ENCODE measurements at regions not wholly inside any gene's neighbourhood (a gene's known extent, or its start where the extent isn't known, plus 50 kb on each side); places are given as distances from the start of the nearest gene placed in this dataset.

DNA sequence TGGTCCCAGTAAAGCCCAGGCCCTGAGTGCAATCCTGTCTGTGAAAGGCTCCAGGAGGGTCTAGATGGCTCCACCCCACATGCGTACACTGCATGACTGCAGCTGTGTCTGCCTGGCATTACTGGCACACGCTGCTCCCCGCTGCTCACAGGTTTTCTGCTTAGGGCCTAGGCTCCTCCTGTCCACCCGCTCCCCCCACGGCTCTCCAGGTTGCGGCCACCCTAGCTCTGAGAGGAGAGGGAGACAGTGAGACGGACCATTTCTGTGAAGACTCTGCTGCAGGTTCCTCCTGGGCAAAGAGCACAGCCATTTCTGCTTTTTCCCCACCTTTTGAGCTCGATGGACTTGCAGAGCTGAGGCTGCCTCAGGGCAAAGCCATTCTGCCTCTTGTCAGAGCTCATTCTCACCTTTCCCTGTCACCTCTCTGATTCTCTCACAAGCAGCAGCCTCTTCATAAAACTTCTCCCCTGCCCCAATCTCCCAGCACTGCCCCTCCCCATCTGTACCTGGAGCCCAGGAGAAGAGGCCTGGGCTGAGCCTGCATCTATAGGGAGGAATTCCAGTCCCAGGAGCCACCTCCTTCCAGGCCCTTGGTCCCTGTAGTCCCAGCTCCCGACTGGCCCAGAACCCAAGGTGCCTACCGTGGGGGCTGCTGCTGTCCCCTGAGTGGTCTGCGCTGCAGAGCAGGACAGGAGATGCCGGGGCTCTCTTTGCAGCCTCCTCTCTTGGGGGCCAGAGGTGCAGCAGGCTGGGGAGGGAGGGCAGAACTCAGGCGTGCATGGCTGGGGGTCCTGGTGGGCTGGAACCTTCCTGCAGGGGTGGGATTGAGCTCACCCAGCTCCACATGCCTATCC, 433.7 kb upstream of the B3GAT1 start:
- no peak overlapping the region for H3K4me3 ChIP-seq (replicated peaks in 1 of 3; ENCODE audit: insufficient read depth in 1 of 3, low read depth in 2 of 3, low read length in 3 of 3)
- no peaks in the 10 kb centered on the region for H3K4me1 ChIP-seq (ENCODE audit: insufficient read depth, low read length)
- no peaks in the 10 kb centered on the region for H3K9me3 ChIP-seq (ENCODE audit: low read length)
- FAIRE-seq (no peak), ATAC-seq (no peak; the same call in 2 of the 3 replicates), DNase-seq (ENCODE audit: low spot score) (no peak)
- in situ Hi-C loops (cut with HindIII; ENCODE audit: extremely low pct_ligation_motif_present, low pct_unique_long_range_greater_than_20kb) (no loop called here), intact Hi-C loops (cut with micrococcal nuclease; ENCODE audit: unreplicated experiment) (no loop called here)
- H2AFZ ChIP-seq (ENCODE audit: low read length): no peak overlapping the region
- H3K27ac ChIP-seq (ENCODE audit: extremely low read length, insufficient read depth, low read length): no peak overlapping the region
- no peaks in the 10 kb centered on the region for H4K20me1 ChIP-seq (ENCODE audit: insufficient read depth, low read length)
- H3K9ac ChIP-seq (ENCODE audit: insufficient read depth, low read depth, low read length): no peak overlapping the region
- no TSS peak for BruUV-seq (replicated peaks)
- TF ChIP-seq, protein P1, sequence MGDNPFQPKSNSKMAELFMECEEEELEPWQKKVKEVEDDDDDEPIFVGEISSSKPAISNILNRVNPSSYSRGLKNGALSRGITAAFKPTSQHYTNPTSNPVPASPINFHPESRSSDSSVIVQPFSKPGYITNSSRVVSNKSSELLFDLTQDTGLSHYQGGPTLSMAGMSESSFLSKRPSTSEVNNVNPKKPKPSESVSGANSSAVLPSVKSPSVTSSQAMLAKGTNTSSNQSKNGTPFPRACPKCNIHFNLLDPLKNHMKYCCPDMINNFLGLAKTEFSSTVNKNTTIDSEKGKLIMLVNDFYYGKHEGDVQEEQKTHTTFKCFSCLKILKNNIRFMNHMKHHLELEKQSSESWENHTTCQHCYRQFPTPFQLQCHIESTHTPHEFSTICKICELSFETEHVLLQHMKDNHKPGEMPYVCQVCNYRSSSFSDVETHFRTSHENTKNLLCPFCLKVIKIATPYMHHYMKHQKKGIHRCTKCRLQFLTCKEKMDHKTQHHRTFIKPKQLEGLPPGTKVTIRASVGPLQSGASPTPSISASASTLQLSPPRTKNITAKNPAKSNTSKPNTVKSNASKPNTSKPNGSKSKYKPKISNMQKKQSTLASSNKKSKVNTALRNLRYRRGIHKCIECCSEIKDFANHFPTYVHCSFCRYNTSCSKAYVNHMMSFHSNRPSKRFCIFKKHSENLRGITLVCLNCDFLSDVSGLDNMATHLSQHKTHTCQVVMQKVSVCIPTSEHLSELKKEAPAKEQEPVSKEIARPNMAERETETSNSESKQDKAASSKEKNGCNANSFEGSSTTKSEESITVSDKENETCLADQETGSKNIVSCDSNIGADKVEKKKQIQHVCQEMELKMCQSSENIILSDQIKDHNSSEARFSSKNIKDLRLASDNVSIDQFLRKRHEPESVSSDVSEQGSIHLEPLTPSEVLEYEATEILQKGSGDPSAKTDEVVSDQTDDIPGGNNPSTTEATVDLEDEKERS (CRISPR knock-in tag; IDR thresholded peaks at IDR 0.05): no peak
- 12% methylated on average over 3 of the region's 13 CpGs for WGBS (ENCODE audit: low lambda C conversion rate)
- peaks cover 9 to 25% of the 10 kb centered on the region in 2 experiments; a peak in 4 of 5 replicates for H3K27me3 ChIP-seq (ENCODE audit: control insufficient read depth in 1 of 2, insufficient read depth in 2 of 2, low read length in 2 of 2)
- no peaks in the 10 kb centered on the region for H3K36me3 ChIP-seq (replicated peaks in 1 of 2; ENCODE audit: control insufficient read depth in 1 of 2, insufficient read depth in 2 of 2, low read length in 2 of 2)
- ChIA-PET POLR2A (no interaction called here), CTCF (ENCODE audit: low intra/inter-chr PET ratio, low total read pairs) (no interaction called here)
- no peaks in the 10 kb centered on the region for H3K79me2 ChIP-seq (ENCODE audit: insufficient read depth, low read length)
- H3K4me2 ChIP-seq (ENCODE audit: low read depth, low read length): no peak overlapping the region

DNA sequence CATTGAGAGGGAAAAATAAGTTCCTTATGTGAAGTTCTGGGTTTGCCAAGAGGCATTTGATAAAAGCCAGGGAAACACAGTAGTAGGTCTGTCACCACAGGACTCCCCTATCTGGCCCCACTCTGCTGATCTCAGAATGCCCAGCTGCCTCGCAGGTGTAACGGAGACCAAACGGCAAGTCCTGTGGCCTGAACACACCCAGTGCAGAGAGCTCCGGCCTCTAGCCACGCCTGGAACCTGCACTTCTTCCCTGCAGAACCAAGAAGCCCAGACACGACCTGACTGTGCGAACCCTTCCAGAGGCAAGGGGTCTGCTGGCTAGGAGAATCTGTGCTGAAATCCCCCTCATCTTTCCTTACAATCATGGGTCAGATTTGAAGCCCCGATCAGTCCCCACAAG, 432.8 kb upstream of the B3GAT1 start:
- peaks cover 9 to 31% of the 10 kb centered on the region in 2 experiments; a peak in 4 of 5 replicates for H3K27me3 ChIP-seq (ENCODE audit: control insufficient read depth in 1 of 2, insufficient read depth in 2 of 2, low read length in 2 of 2)
- H3K9ac ChIP-seq (ENCODE audit: insufficient read depth, low read depth, low read length): no peak overlapping the region
- no peak overlapping the region for H3K27ac ChIP-seq (ENCODE audit: extremely low read length, insufficient read depth, low read length)
- no peaks in the 10 kb centered on the region for H3K9me3 ChIP-seq (ENCODE audit: low read length)
- no peak overlapping the region for H3K4me2 ChIP-seq (ENCODE audit: low read depth, low read length)
- H3K4me3 ChIP-seq (replicated peaks in 1 of 3; ENCODE audit: insufficient read depth in 1 of 3, low read depth in 2 of 3, low read length in 3 of 3): no peak overlapping the region
- H3K79me2 ChIP-seq (ENCODE audit: insufficient read depth, low read length): no peaks in the 10 kb centered on the region
- CTCF ChIA-PET (ENCODE audit: low intra/inter-chr PET ratio, low total read pairs): no interaction called here
- H3K36me3 ChIP-seq (replicated peaks in 1 of 2; ENCODE audit: control insufficient read depth in 1 of 2, insufficient read depth in 2 of 2, low read length in 2 of 2): no peaks in the 10 kb centered on the region
- POLR2A ChIA-PET: no interaction called here
- no peaks in the 10 kb centered on the region for H4K20me1 ChIP-seq (ENCODE audit: insufficient read depth, low read length)
- H2AFZ ChIP-seq (ENCODE audit: low read length): no peak overlapping the region
- ATAC-seq (no peak), DNase-seq (ENCODE audit: low spot score) (no peak), FAIRE-seq (no peak)
- in situ Hi-C loops (cut with HindIII; ENCODE audit: extremely low pct_ligation_motif_present, low pct_unique_long_range_greater_than_20kb) (no loop called here), intact Hi-C loops (cut with micrococcal nuclease; ENCODE audit: unreplicated experiment) (no loop called here)
- H3K4me1 ChIP-seq (ENCODE audit: insufficient read depth, low read length): no peaks in the 10 kb centered on the region
- 13% methylated on average over 4 of the region's 8 CpGs for WGBS (ENCODE audit: low lambda C conversion rate)
- BruUV-seq (replicated peaks): no TSS peak
- TF ChIP-seq, protein P2, sequence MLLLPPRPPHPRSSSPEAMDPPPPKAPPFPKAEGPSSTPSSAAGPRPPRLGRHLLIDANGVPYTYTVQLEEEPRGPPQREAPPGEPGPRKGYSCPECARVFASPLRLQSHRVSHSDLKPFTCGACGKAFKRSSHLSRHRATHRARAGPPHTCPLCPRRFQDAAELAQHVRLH (CRISPR knock-in tag; IDR thresholded peaks at IDR 0.05; ENCODE audit: borderline replicate concordance, low read depth): no peak
- no peak for TF ChIP-seq HDAC1 (CRISPR knock-in tag; IDR thresholded peaks at IDR 0.05)
- no peak for TF ChIP-seq SRF (IDR thresholded peaks at IDR 0.05; ENCODE audit: low read depth, low read length)
- TF ChIP-seq, protein P3, sequence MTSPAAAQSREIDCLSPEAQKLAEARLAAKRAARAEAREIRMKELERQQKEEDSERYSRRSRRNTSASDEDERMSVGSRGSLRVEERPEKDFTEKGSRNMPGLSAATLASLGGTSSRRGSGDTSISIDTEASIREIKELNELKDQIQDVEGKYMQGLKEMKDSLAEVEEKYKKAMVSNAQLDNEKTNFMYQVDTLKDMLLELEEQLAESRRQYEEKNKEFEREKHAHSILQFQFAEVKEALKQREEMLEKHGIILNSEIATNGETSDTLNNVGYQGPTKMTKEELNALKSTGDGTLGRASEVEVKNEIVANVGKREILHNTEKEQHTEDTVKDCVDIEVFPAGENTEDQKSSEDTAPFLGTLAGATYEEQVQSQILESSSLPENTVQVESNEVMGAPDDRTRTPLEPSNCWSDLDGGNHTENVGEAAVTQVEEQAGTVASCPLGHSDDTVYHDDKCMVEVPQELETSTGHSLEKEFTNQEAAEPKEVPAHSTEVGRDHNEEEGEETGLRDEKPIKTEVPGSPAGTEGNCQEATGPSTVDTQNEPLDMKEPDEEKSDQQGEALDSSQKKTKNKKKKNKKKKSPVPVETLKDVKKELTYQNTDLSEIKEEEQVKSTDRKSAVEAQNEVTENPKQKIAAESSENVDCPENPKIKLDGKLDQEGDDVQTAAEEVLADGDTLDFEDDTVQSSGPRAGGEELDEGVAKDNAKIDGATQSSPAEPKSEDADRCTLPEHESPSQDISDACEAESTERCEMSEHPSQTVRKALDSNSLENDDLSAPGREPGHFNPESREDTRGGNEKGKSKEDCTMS (CRISPR knock-in tag; conservative IDR thresholded peaks at IDR 0.05): no peak
- TF ChIP-seq, protein P4, sequence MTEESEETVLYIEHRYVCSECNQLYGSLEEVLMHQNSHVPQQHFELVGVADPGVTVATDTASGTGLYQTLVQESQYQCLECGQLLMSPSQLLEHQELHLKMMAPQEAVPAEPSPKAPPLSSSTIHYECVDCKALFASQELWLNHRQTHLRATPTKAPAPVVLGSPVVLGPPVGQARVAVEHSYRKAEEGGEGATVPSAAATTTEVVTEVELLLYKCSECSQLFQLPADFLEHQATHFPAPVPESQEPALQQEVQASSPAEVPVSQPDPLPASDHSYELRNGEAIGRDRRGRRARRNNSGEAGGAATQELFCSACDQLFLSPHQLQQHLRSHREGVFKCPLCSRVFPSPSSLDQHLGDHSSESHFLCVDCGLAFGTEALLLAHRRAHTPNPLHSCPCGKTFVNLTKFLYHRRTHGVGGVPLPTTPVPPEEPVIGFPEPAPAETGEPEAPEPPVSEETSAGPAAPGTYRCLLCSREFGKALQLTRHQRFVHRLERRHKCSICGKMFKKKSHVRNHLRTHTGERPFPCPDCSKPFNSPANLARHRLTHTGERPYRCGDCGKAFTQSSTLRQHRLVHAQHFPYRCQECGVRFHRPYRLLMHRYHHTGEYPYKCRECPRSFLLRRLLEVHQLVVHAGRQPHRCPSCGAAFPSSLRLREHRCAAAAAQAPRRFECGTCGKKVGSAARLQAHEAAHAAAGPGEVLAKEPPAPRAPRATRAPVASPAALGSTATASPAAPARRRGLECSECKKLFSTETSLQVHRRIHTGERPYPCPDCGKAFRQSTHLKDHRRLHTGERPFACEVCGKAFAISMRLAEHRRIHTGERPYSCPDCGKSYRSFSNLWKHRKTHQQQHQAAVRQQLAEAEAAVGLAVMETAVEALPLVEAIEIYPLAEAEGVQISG (CRISPR knock-in tag; IDR thresholded peaks at IDR 0.05): no peak
- no peak for TF ChIP-seq NFYB (CRISPR knock-in tag; IDR thresholded peaks at IDR 0.05)
